ENCODE measurements at regions not wholly inside any gene's neighbourhood (a gene's known extent, or its start where the extent isn't known, plus 50 kb on each side); places are given as distances from the start of the nearest gene placed in this dataset.

DNA sequence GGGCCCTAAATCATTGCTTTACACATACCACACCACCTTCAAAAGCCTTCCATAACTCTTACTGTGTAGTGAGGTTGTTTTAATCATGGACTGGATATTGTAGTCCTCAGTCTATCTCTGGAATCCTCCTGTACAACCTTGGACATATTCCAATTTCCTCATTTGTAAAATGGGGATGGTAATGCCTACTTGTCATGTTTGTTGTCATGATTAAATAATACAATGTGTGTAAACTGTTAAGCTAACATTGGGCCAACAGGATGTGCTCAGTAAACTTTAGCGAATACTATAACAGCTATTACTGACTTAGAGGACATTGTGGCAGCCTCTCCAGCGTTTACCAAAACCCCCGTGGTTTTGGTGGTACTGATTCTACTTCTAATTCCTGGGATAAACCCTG lies 74.7 kb upstream of the PTPRM start:
- Histone ChIP-seq H3K4me2 (ENCODE audit: low read length) (no peak overlapping the region), H3K79me2 (ENCODE audit: insufficient read depth, low read length) (no peaks in the 10 kb centered on the region), H3K4me1 (ENCODE audit: control insufficient read depth in 1 of 2, insufficient read depth in 2 of 2, low read length in 2 of 2) (no peaks in the 10 kb centered on the region), H3K36me3 (ENCODE audit: control insufficient read depth in 1 of 2, insufficient read depth in 2 of 2, low read length in 2 of 2) (no peaks in the 10 kb centered on the region), H4K20me1 (ENCODE audit: insufficient read depth) (no peaks in the 10 kb centered on the region), H2AFZ (ENCODE audit: low read depth, low read length, poor library complexity, severe bottlenecking) (no peak overlapping the region), H3K27ac (ENCODE audit: low read depth, low read length) (no peak overlapping the region), H3K27me3 (ENCODE audit: insufficient read depth, low read length) (no peaks in the 10 kb centered on the region), H3K9me3 (ENCODE audit: control insufficient read depth in 1 of 2, insufficient read depth in 1 of 2, low read depth in 1 of 2, low read length in 2 of 2) (0 out of 4 replicates have a peak, but pooled peaks cover 0 to 4% of the 10 kb centered on the region in 2 experiments), H3K9ac (ENCODE audit: low read length) (no peak overlapping the region), H3K9me2 (ENCODE audit: insufficient read depth) (no peaks in the 10 kb centered on the region), H3K4me3 (replicated peaks in 1 of 2; ENCODE audit: low read depth in 1 of 2, low read length in 2 of 2) (no peak overlapping the region)
- TF ChIP-seq ELF1 (IDR thresholded peaks at IDR 0.05; ENCODE audit: borderline replicate concordance, low read depth) (no peak), EZH2 (IDR thresholded peaks at IDR 0.05) (no peak), CEBPB (IDR thresholded peaks at IDR 0.05; ENCODE audit: low read depth) (no peak), POLR2A (IDR thresholded peaks at IDR 0.05; ENCODE audit: borderline replicate concordance, extremely low read depth, insufficient read depth, insufficient read length) (no peak), ATF3 (IDR thresholded peaks at IDR 0.05) (no peak), SRF (IDR thresholded peaks at IDR 0.05; ENCODE audit: low read depth) (no peak), MAX (IDR thresholded peaks at IDR 0.05) (no peak), SIN3A (IDR thresholded peaks at IDR 0.05; ENCODE audit: low read depth) (no peak), ZBTB33 (IDR thresholded peaks at IDR 0.05; ENCODE audit: extremely low read depth, insufficient replicate concordance, low read length) (no peak), JUND (IDR thresholded peaks at IDR 0.05) (no peak), EZH2phosphoT487 (IDR thresholded peaks at IDR 0.05; ENCODE audit: borderline replicate concordance) (no peak), TCF7L2 (IDR thresholded peaks at IDR 0.05; ENCODE audit: borderline replicate concordance, extremely low read depth, insufficient read depth, insufficient read length) (no peak), ZNF274 (IDR thresholded peaks at IDR 0.05; ENCODE audit: low read depth, low read length) (no peak), YY1 (IDR thresholded peaks at IDR 0.05; ENCODE audit: extremely low read depth, insufficient replicate concordance, low read depth, low read length) (no peak), RAD21 (IDR thresholded peaks at IDR 0.05; ENCODE audit: low read depth) (no peak), CBX3 (IDR thresholded peaks at IDR 0.05; ENCODE audit: low read depth) (no peak)
- TF ChIP-seq, protein P1, sequence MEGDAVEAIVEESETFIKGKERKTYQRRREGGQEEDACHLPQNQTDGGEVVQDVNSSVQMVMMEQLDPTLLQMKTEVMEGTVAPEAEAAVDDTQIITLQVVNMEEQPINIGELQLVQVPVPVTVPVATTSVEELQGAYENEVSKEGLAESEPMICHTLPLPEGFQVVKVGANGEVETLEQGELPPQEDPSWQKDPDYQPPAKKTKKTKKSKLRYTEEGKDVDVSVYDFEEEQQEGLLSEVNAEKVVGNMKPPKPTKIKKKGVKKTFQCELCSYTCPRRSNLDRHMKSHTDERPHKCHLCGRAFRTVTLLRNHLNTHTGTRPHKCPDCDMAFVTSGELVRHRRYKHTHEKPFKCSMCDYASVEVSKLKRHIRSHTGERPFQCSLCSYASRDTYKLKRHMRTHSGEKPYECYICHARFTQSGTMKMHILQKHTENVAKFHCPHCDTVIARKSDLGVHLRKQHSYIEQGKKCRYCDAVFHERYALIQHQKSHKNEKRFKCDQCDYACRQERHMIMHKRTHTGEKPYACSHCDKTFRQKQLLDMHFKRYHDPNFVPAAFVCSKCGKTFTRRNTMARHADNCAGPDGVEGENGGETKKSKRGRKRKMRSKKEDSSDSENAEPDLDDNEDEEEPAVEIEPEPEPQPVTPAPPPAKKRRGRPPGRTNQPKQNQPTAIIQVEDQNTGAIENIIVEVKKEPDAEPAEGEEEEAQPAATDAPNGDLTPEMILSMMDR (IDR thresholded peaks at IDR 0.05 in 2 of 3, conservative IDR thresholded peaks at IDR 0.05 in 1 of 3; ENCODE audit: borderline replicate concordance in 1 of 3, insufficient read depth in 1 of 3, low read depth in 2 of 3, low read length in 2 of 3) = no peak
- intact Hi-C loops (cut with micrococcal nuclease) = no loop called here
- no peak for ATAC-seq
- CTCF ChIA-PET = no interaction called here
- DNase-seq (ENCODE audit: low read depth, low spot score) = no peak
- POLR2A ChIA-PET = no interaction called here
- RAD21 ChIA-PET (ENCODE audit: low non-redundant PET in 1 of 2, low total read pairs in 2 of 2, uncharacterized antibody in 2 of 2, unreplicated experiment in 2 of 2) = no interaction called here
- no TSS peak for BruUV-seq (replicated peaks)

Data from HCT116 (cell line).